HT-29 (cell line): ENCODE measurements at regions not wholly inside any gene's neighbourhood (a gene's known extent, or its start where the extent isn't known, plus 50 kb on each side); places are given as distances from the start of the nearest gene placed in this dataset.
"Not testable (repeated sequence)": the region's sequence is repeated elsewhere in the genome, so short reads cannot be mapped to it uniquely, and the experiment has no call there.

Experiments used
- DNase-seq: peaks from one replicate; pipeline ENCODE4 v3.0.0-alpha.2; 2015; ENCODE audit warnings: low spot score

GRCh38 chr17:33941744-33942143, 313.3 kb upstream of the CCL2 start:
- no peak for DNase-seq

GRCh38 chr17:33942414-33942813, 312.7 kb upstream of the CCL2 start:
- no peak for DNase-seq

- no peak for DNase-seq
These were observed 310.7 kb upstream of the CCL2 start for GRCh38 chr17:33944412-33944811.

GRCh38 chr17:33944826-33945225, 310.3 kb upstream of the CCL2 start:
- no peak for DNase-seq

- no peak for DNase-seq
These were observed 309.2 kb upstream of the CCL2 start for GRCh38 chr17:33945646-33946546.

GRCh38 chr17:33947762-33948161, 307.3 kb upstream of the CCL2 start:
- no peak for DNase-seq

- DNase-seq: no peak
These were observed 306.8 kb upstream of the CCL2 start for GRCh38 chr17:33948309-33948708.

GRCh38 chr17:33949100-33949499, 306.0 kb upstream of the CCL2 start:
- peak; percentile 36 for DNase-seq

GRCh38 chr17:33950061-33950460, 305.0 kb upstream of the CCL2 start:
- no peak for DNase-seq

GRCh38 chr17:33952425-33952824, 302.7 kb upstream of the CCL2 start:
- no peak for DNase-seq

- no peak for DNase-seq
These were observed 300.5 kb upstream of the CCL2 start for GRCh38 chr17:33954597-33954996.

- DNase-seq: no peak
These were observed 299.6 kb upstream of the CCL2 start for GRCh38 chr17:33955461-33955860.

- not testable (repeated sequence) for DNase-seq
These were observed 296.0 kb upstream of the CCL2 start for GRCh38 chr17:33959098-33959497.

GRCh38 chr17:33962857-33963655, 292.0 kb upstream of the CCL2 start:
- DNase-seq: no peak

- DNase-seq: peak; percentile 40
These were observed 290.6 kb upstream of the CCL2 start for GRCh38 chr17:33964344-33964979.

GRCh38 chr17:33966410-33967059, 288.6 kb upstream of the CCL2 start:
- DNase-seq: no peak

- no peak for DNase-seq
These were observed 287.3 kb upstream of the CCL2 start for GRCh38 chr17:33967608-33968349.

- no peak for DNase-seq
These were observed 286.6 kb upstream of the CCL2 start for GRCh38 chr17:33968350-33969044.

GRCh38 chr17:33970279-33970678, 284.8 kb upstream of the CCL2 start:
- no peak for DNase-seq

GRCh38 chr17:33972763-33973162, 282.3 kb upstream of the CCL2 start:
- no peak for DNase-seq
